SK-MEL-5 (cell line): ENCODE measurements at regions not wholly inside any gene's neighbourhood (a gene's known extent, or its start where the extent isn't known, plus 50 kb on each side); places are given as distances from the start of the nearest gene placed in this dataset.
"Not testable (repeated sequence)": the region's sequence is repeated elsewhere in the genome, so short reads cannot be mapped to it uniquely, and the experiment has no call there.

ENCODE experiments used
- DNase-seq: peaks from one replicate; pipeline ENCODE4 v3.0.0-alpha.2; 2016; ENCODE audit warnings: low read depth, low spot score
- in situ Hi-C: cut with HindIII; loops from 2 replicates; pipeline ENCODE4 v1.10.0; 2016; ENCODE audit warnings: low sequenced_read_pairs, high pct_unique_total_duplicates, low pct_unique_long_range_greater_than_20kb

- in situ Hi-C loops, result no loop called here
- no peak for DNase-seq
Observed at GRCh38 chr17:5896215-5896614, 174.0 kb upstream of the WSCD1 start.

GRCh38 chr17:5897275-5897911, 172.8 kb upstream of the WSCD1 start:
- in situ Hi-C loops, result no loop called here
- no peak for DNase-seq

GRCh38 chr17:5897981-5898380, 172.2 kb upstream of the WSCD1 start:
- in situ Hi-C loops, result not testable (repeated sequence)

GRCh38 chr17:5898406-5898805, 171.8 kb upstream of the WSCD1 start:
- no peak for DNase-seq
- in situ Hi-C loops, result no loop called here

More at GRCh38 chr17:5897981-5898380, 172.2 kb upstream of the WSCD1 start:
- DNase-seq, result not testable (repeated sequence)

- in situ Hi-C loops, result no loop called here
- DNase-seq, result no peak
Observed at GRCh38 chr17:5899496-5900195, 170.5 kb upstream of the WSCD1 start.

GRCh38 chr17:5901731-5902130, 168.4 kb upstream of the WSCD1 start:
- in situ Hi-C loops, result no loop called here
- no peak for DNase-seq

GRCh38 chr17:5902181-5903140, 167.7 kb upstream of the WSCD1 start:
- DNase-seq, result no peak
- in situ Hi-C loops, result no loop called here

GRCh38 chr17:5911919-5912318, 158.3 kb upstream of the WSCD1 start:
- in situ Hi-C loops, result no loop called here
- DNase-seq, result no peak

GRCh38 chr17:5913032-5913531, 157.1 kb upstream of the WSCD1 start:
- in situ Hi-C loops, result no loop called here
- DNase-seq, result no peak

- in situ Hi-C loops, result no loop called here
- no peak for DNase-seq
Observed at GRCh38 chr17:5913641-5914040, 156.5 kb upstream of the WSCD1 start.

GRCh38 chr17:5915337-5915736, 154.8 kb upstream of the WSCD1 start:
- no peak for DNase-seq
- in situ Hi-C loops, result no loop called here

- in situ Hi-C loops, result no loop called here
Observed at GRCh38 chr17:5919089-5919488, 151.1 kb upstream of the WSCD1 start.

GRCh38 chr17:5921512-5922282, 148.5 kb upstream of the WSCD1 start:
- in situ Hi-C loops, result no loop called here

More at GRCh38 chr17:5919089-5919488, 151.1 kb upstream of the WSCD1 start:
- no peak for DNase-seq

GRCh38 chr17:5922476-5922875, 147.7 kb upstream of the WSCD1 start:
- no peak for DNase-seq
- in situ Hi-C loops, result no loop called here

More at GRCh38 chr17:5921512-5922282, 148.5 kb upstream of the WSCD1 start:
- no peak for DNase-seq

GRCh38 chr17:5929721-5930120, 140.5 kb upstream of the WSCD1 start:
- DNase-seq, result no peak
- in situ Hi-C loops, result no loop called here

GRCh38 chr17:5930555-5930954, 139.6 kb upstream of the WSCD1 start:
- in situ Hi-C loops, DNase-seq: not testable (repeated sequence)

- DNase-seq, result no peak
- in situ Hi-C loops, result no loop called here
Observed at GRCh38 chr17:5931616-5932015, 138.6 kb upstream of the WSCD1 start.
